ENCODE measurements at regions not wholly inside any gene's neighbourhood (a gene's known extent, or its start where the extent isn't known, plus 50 kb on each side); places are given as distances from the start of the nearest gene placed in this dataset.

- H3K27ac ChIP-seq (ENCODE audit: low read depth, low read length): no peak overlapping the region
- TF ChIP-seq CTCF (IDR thresholded peaks at IDR 0.05; ENCODE audit: insufficient read depth, low read length, poor library complexity, severe bottlenecking) (no peak), EZH2phosphoT487 (conservative IDR thresholded peaks at IDR 0.05; ENCODE audit: low read length) (no peak)
- no peaks in the 10 kb centered on the region for H3K79me2 ChIP-seq (ENCODE audit: insufficient read depth, low read length)
- H3K4me2 ChIP-seq (ENCODE audit: low read depth, low read length, poor library complexity, severe bottlenecking): no peak overlapping the region
- no peaks in the 10 kb centered on the region for H3K36me3 ChIP-seq (ENCODE audit: low read length)
- no peaks in the 10 kb centered on the region for H3K27me3 ChIP-seq (ENCODE audit: low read length)
- no peak overlapping the region for H2AFZ ChIP-seq (ENCODE audit: low read depth, low read length, severe bottlenecking)
- no peaks in the 10 kb centered on the region for H3K9me3 ChIP-seq (ENCODE audit: insufficient read depth, low read length)
- peaks cover 3% of the 10 kb centered on the region; the same call in 1 of the 2 replicates for H3F3A ChIP-seq (ENCODE audit: insufficient read depth)
- no peak overlapping the region for H3K9ac ChIP-seq (ENCODE audit: low read length)
- no peaks in the 10 kb centered on the region for H4K20me1 ChIP-seq (ENCODE audit: low read depth, low read length)
- no peaks in the 10 kb centered on the region for H3K9me2 ChIP-seq (replicated peaks; ENCODE audit: insufficient read depth, low read length)
- H3K4me3 ChIP-seq (ENCODE audit: insufficient read depth, low read length, poor library complexity, severe bottlenecking): no peak overlapping the region
Observed at GRCh38 chr10:92790440-92790839, 57.9 kb upstream of the EXOC6 start.

- Histone ChIP-seq H3F3A (ENCODE audit: insufficient read depth) (peaks cover 2% of the 10 kb centered on the region; the same call in 1 of the 2 replicates), H3K4me3 (ENCODE audit: insufficient read depth, low read length, poor library complexity, severe bottlenecking) (no peak overlapping the region), H3K27ac (ENCODE audit: low read depth, low read length) (no peak overlapping the region), H3K9me2 (replicated peaks; ENCODE audit: insufficient read depth, low read length) (no peaks in the 10 kb centered on the region), H3K4me2 (ENCODE audit: low read depth, low read length, poor library complexity, severe bottlenecking) (no peak overlapping the region), H3K79me2 (ENCODE audit: insufficient read depth, low read length) (no peaks in the 10 kb centered on the region), H2AFZ (ENCODE audit: low read depth, low read length, severe bottlenecking) (no peak overlapping the region), H3K36me3 (ENCODE audit: low read length) (no peaks in the 10 kb centered on the region), H4K20me1 (ENCODE audit: low read depth, low read length) (no peaks in the 10 kb centered on the region), H3K27me3 (ENCODE audit: low read length) (no peaks in the 10 kb centered on the region), H3K9ac (ENCODE audit: low read length) (no peak overlapping the region), H3K9me3 (ENCODE audit: insufficient read depth, low read length) (no peaks in the 10 kb centered on the region)
- no peak for TF ChIP-seq CTCF (IDR thresholded peaks at IDR 0.05; ENCODE audit: insufficient read depth, low read length, poor library complexity, severe bottlenecking)
Observed at GRCh38 chr10:92792661-92793060, 55.7 kb upstream of the EXOC6 start.
